GM12892 (cell line): ENCODE measurements at regions not wholly inside any gene's neighbourhood (a gene's known extent, or its start where the extent isn't known, plus 50 kb on each side); places are given as distances from the start of the nearest gene placed in this dataset.

Source experiments
- POLR2A ChIP-seq: IDR thresholded peaks from 2 replicates; pipeline ENCODE4 v1.6.1; 2011; ENCODE audit warnings: low read depth, low read length, control low read depth
- POLR2AphosphoS5 ChIP-seq: IDR thresholded peaks from 2 replicates; pipeline ENCODE4 v1.6.1; 2011; ENCODE audit warnings: low read depth, low read length, control low read depth

DNA sequence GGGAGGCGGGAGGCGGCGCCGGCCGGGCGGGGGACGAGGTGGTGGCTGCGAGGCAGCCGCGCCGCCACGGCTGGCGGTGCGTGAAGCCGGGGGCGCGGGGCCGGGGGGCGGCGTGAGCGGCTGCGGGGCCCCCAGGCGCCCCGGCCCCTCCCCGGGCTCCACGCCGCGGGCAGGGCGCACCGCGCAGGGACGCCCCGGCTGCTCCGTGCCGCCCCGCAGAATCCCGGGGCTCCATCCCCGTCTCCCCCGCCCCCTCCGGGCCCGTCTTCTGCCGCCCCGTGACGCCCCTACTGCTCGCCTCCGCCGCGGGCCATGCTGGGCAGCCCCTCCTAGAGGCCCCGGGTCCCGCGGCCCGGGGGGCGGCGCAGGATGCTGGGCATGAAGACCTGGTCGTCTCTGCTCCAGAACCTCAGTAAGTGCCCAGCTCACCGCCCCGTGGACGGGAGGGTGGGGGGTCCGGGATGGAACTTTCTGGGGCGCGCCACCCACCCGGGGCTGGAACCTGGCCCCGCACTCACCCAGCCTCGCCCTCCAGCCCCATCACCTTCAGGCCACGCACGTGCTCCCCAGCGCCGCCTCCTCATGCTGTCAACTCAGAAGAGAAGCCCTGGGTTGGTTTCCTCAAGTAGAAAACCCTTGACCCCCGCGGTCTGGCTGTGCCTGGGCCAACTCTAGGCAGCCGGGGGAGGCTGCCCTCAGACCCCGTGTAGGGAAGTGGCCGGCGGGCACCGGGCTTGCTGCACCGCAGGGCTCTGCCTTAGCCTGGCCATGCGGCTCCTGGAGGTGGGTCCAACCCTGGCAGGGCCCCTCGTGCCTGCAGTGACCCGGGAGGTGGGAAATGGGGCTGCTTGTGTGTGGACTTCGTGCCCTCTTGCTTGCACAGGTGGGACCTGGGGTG, 150.2 kb upstream of the GSE1 start:
- TF ChIP-seq POLR2A (no peak), POLR2AphosphoS5 (no peak)
